HG02884 (cell line): ENCODE measurements at regions not wholly inside any gene's neighbourhood (a gene's known extent, or its start where the extent isn't known, plus 50 kb on each side); places are given as distances from the start of the nearest gene placed in this dataset.

ENCODE experiments used
- ATAC-seq: cut with Tn5 transposase; IDR thresholded peaks from one replicate; pipeline ENCODE4 v1.9.1; 2021; ENCODE audit warnings: mild to moderate bottlenecking, moderate library complexity; ENCODE audit not compliant: unreplicated experiment

- ATAC-seq = no peak
Observed at GRCh38 chr19:30150626-30151025, 208.6 kb downstream of the URI1 start.

DNA sequence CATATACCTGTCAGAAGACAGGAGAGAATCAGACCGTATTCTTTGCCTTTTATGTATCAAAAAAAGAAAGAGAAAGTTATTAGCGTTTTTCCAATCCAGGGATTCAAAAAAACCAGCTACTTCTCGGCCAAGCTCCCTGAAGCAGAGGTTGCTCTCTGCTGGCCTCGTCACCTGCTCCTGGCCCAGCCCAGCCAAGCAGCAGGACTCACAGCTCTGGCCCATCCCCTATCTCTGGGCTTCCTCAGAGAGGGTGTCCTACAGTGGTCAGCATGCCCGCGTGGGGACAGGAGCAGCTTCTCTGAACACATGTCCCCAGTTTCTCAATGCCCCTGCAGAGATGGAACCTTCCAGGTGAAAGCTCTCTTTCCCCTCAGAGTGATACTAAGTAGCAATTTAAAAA is 209.0 kb downstream of the URI1 start:
- ATAC-seq = no peak

- ATAC-seq = no peak
Observed at GRCh38 chr19:30152510-30153291, 210.7 kb downstream of the URI1 start.

DNA sequence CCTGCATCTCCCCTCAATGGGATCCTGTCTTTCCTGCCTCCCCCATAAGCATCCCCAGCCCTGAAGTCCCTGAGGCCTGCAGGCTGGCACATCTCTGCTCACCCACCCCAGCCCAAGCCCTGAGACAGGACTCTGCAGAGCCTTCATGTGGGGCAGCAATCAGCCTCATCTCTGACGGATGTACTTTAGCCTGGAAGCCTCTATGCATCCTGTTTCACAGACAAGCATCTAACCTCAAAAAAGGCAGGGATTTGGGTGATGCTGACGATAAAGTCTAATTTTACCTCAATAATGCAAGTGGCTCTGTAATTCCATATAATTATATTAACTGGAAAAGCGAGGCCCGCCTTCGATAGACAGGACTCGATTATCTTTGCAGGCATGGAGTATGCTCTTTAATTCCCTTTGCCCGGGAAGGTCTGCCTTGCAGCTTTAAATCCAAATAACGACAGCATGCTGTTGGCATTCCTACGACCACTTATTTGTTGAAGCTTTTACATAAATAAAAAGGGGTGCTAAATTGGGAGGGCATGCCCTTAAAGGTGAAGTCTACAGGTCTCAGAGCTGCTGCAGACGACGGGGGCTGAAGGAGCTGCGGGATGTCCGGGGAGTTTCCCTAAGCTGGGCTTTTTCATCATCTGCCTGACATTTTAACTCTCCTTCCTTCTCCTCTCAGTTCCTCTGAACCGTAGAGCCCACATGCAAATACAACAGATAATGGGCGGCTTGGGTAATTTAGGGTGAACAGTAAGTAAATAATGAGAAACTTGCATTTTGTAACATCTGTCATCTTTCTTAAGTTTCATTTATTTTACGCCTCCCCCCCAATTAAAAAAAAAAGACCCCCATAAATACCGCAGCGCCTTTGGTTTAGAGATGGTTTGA is 211.5 kb downstream of the URI1 start:
- ATAC-seq = peak; percentile 92

DNA sequence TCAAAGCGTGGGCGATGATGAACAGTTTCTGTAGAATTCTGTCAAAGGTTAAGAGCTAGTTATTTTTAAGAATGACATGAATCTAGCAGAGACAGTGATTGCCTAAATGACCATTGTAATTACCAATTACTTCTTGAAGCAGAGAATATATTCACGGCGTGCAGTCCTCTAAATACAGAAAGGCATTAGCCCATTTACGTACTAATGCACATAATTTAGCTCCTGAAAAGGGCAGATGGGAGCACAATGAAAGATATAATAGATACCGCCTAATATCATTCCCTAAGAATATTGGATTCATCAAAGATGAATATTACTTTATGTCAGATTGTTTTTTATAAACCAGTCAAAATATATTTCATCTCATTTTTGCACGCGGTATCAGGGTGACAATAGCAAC is 212.4 kb downstream of the URI1 start:
- ATAC-seq = no peak

- no peak for ATAC-seq
Observed at GRCh38 chr19:30155381-30156200, 213.6 kb downstream of the URI1 start.

DNA sequence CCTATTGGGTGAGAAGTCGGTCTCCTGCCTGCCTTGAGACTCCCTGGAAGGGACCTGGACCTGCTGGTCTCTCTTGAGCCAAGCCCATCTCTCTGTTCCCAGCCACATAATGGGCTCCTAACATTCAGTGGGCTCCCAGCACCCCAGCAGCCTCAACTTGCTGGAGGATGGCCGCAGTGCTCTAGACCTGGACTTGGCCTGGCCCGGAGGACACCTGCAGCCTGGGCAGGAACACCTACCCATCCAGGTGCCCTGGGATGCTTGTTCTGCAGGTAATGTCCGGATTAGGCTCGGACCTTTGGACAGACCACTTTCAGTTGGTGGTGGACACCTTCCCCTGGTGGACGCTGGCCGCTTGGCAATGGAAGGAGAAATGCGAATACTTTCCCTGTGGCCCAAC is 214.6 kb downstream of the URI1 start:
- no peak for ATAC-seq

DNA sequence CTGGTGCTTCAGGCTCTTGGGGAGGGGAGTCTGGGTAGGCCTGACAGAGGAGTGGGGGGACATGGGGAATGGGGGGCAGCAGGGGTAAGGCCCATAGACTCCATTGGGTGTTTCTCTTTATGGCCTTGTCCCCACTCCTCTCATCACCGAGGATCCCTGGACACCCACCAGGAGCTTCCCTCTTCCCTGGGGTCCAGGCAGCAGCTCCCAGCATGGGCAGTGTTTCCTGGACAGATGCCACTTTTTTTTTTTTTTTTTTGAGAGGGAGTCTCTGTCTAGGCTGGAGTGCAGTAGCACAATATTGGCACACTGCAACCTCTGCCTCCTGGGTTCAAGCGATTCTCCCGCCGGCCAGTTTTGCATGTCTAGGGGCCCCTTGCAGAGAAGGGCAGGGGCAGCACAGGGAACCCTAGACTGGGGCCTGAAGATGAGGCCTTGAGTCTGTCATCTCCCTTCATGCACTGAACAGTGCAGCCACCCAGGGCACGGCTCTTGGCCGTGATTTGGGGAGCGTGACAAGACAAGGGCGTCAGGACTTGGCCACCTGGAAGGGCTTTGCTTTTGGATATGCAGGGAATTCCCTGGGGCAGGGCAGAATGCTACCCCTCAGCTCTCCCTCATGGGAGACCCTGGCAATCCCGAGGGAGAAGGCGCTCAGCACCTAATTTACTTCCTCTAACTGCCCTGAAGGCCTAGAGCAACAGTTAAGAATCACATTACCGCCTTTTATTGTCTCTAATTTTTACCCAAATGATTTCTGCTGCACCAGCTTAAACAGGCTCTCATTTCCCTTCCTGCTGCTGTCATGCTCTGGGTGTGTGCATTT is 213.9 kb upstream of the ZNF536 start:
- no peak for ATAC-seq

- ATAC-seq = no peak
Observed at GRCh38 chr19:30158893-30159245, 213.3 kb upstream of the ZNF536 start.

- no peak for ATAC-seq
Observed at GRCh38 chr19:30159636-30160035, 212.5 kb upstream of the ZNF536 start.

DNA sequence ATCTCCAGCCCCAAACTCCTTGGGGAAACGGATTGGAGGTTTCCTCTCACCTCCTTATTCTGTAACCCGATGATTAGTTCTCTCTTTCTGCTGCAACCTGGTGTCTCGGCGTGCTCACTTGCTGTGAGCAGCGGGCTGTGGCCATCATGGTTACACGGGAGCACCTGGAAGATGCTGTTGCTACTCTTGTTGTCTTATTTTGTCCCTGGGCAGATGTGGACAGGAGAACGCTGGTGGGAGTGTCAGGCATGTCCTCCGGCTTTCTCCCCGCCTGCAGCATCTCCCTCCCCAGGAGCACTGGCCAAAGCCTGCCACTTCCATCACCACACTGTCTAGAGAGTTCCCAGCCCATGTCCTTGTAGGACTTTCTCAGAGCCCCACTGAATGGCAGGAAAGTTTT is 211.8 kb upstream of the ZNF536 start:
- ATAC-seq = no peak

- no peak for ATAC-seq
Observed at GRCh38 chr19:30161021-30161655, 211.0 kb upstream of the ZNF536 start.

- ATAC-seq = no peak
Observed at GRCh38 chr19:30161770-30162169, 210.4 kb upstream of the ZNF536 start.

GRCh38 chr19:30162718-30163117 is 209.5 kb upstream of the ZNF536 start:
- no peak for ATAC-seq

DNA sequence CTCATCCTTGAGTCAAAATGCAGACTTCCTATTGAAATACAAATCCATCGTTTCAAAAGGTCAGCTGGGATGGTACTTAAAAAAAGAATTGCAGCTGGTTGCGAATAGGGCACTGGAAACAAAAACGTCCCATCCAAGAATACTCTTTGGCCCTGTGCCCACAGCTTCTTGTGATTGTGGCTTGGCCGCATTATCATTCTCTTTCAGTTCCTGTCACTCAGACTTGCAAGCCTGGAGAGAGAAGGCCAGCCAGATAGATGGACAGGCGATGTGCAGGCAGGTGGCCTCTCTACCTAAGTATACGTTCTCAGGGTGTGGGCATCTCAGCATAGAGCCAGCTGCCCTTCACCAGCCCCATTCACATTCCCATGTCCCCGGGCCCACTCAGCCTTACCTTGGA is 208.5 kb upstream of the ZNF536 start:
- no peak for ATAC-seq

- no peak for ATAC-seq
Observed at GRCh38 chr19:30165228-30165813, 206.9 kb upstream of the ZNF536 start.

DNA sequence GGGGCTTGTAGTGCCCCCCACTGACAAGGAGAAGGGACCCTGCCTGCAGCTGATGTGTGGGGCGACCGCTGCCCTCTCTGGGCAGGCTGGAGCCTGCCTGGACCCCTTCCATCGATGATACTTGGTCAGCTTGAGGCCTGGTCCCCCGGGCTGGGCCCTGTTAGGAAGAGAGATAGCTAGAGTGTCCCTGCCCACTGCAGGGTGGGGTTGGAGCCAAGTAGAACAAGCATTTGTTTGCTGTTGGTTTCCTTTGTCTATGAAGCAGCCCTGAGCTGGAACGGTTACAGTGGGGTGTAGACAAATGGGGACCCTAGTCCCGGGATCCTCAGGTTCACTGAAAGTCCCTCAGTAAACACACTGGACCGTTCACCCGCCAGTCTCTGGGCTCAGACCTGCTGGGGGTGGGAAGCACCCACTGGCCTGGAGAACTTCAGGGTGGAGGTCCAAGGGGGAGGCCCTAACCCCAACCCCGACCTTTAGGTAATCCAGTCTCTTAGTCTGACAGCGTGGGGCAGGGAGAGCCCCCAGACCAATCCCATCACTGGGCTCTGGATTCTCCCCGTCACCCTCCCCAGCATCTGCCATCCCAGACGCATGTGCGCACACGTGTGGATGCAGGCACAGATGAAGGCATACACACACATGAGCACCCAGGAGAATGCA is 204.8 kb upstream of the ZNF536 start:
- no peak for ATAC-seq

DNA sequence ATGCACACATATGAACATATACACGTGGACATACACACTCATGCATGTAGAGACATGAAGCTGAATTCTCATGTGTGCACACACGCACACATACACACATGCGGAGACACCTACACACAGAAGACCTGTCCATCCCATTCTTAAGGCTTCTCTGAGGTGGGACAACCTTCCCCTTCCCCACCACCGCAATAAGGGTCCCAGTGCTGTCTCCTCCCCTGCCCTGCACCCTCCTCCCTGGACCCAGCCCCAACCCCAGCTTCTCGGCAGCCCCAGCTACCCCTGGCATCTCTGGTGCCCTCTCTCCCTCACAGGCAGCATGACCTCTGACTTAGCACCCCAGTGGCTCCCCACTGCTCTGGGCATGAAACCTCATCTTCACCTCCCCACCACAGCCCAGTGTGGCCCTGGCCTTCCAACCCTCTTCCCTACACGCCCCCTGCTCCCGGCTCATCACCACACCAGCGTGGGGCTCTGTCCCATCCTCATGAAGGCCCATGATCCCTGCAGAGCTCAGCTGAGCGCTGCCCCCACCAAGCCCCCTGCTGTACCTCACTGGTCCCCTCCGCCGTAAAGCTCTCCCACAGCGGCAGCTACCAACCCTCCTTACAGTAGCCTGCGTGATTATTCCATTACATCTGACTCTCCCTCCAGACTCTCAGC is 204.1 kb upstream of the ZNF536 start:
- ATAC-seq = no peak

- ATAC-seq = no peak
Observed at GRCh38 chr19:30168760-30169159, 203.4 kb upstream of the ZNF536 start.
